ENCODE measurements at regions not wholly inside any gene's neighbourhood (a gene's known extent, or its start where the extent isn't known, plus 50 kb on each side); places are given as distances from the start of the nearest gene placed in this dataset.

GRCh38 chr6:104591573-104592334 lies 268.0 kb downstream of the HACE1 start:
- no peak overlapping the region for H3K27ac ChIP-seq
- H3K9me3 ChIP-seq (replicated peaks in 1 of 3): no peaks in the 10 kb centered on the region
- WGBS, 4 donors: 54 to 78% (median 63%) methylated on average over 2 of the region's 2 CpGs
- H3K4me3 ChIP-seq: no peak overlapping the region
- H3K36me3 ChIP-seq (replicated peaks in 1 of 2): no peaks in the 10 kb centered on the region
- intact Hi-C loops (cut with DNase I): no loop called here
- no peaks in the 10 kb centered on the region for H3K4me1 ChIP-seq (replicated peaks in 1 of 2)
- no peaks in the 10 kb centered on the region for H3K27me3 ChIP-seq
- TF ChIP-seq CTCF (IDR thresholded peaks at IDR 0.05) (no peak), POLR2A (IDR thresholded peaks at IDR 0.05) (no peak)
- DNase-seq: no peak

GRCh38 chr6:104589940-104590339 lies 269.8 kb downstream of the HACE1 start:
- TF ChIP-seq CTCF (IDR thresholded peaks at IDR 0.05): no peak
- no peak for TF ChIP-seq POLR2A (IDR thresholded peaks at IDR 0.05)
- no peaks in the 10 kb centered on the region for H3K36me3 ChIP-seq (replicated peaks in 1 of 2)
- intact Hi-C loops (cut with DNase I): no loop called here
- H3K4me3 ChIP-seq: no peak overlapping the region
- H3K4me1 ChIP-seq (replicated peaks in 1 of 2): no peaks in the 10 kb centered on the region
- H3K27ac ChIP-seq: no peak overlapping the region
- no peaks in the 10 kb centered on the region for H3K27me3 ChIP-seq
- no peaks in the 10 kb centered on the region for H3K9me3 ChIP-seq (replicated peaks in 1 of 3)
- DNase-seq: no peak

GRCh38 chr6:104585646-104586045 lies 274.1 kb downstream of the HACE1 start:
- Histone ChIP-seq H3K27me3 (no peaks in the 10 kb centered on the region), H3K4me3 (no peak overlapping the region), H3K27ac (no peak overlapping the region), H3K4me1 (replicated peaks in 1 of 2) (no peaks in the 10 kb centered on the region), H3K9me3 (replicated peaks in 1 of 3) (no peaks in the 10 kb centered on the region), H3K36me3 (replicated peaks in 1 of 2) (no peaks in the 10 kb centered on the region)
- TF ChIP-seq POLR2A (IDR thresholded peaks at IDR 0.05) (no peak), CTCF (IDR thresholded peaks at IDR 0.05) (no peak)
- no peak for DNase-seq
- WGBS, 4 donors: 44 to 55% (median 49%) methylated on average over 2 of the region's 2 CpGs
- intact Hi-C loops (cut with DNase I): no loop called here

GRCh38 chr6:104580452-104580851 lies 279.3 kb downstream of the HACE1 start:
- H3K36me3 ChIP-seq (replicated peaks in 1 of 2): no peaks in the 10 kb centered on the region
- no peaks in the 10 kb centered on the region for H3K4me1 ChIP-seq (replicated peaks in 1 of 2)
- TF ChIP-seq POLR2A (IDR thresholded peaks at IDR 0.05): no peak
- no peak for TF ChIP-seq CTCF (IDR thresholded peaks at IDR 0.05)
- H3K4me3 ChIP-seq: no peak overlapping the region
- intact Hi-C loops (cut with DNase I): no loop called here
- H3K27me3 ChIP-seq: no peaks in the 10 kb centered on the region
- H3K27ac ChIP-seq: no peak overlapping the region
- DNase-seq: no peak
- H3K9me3 ChIP-seq (replicated peaks in 1 of 3): no peaks in the 10 kb centered on the region
